ENCODE measurements at regions not wholly inside any gene's neighbourhood (a gene's known extent, or its start where the extent isn't known, plus 50 kb on each side); places are given as distances from the start of the nearest gene placed in this dataset.
"Not testable (repeated sequence)": the region's sequence is repeated elsewhere in the genome, so short reads cannot be mapped to it uniquely, and the experiment has no call there.

- no peak for TF ChIP-seq CTCF (IDR thresholded peaks at IDR 0.05; ENCODE audit: low read depth, low read length, missing control alignments)
- H3K4me3 ChIP-seq (ENCODE audit: low read depth, low read length), result no peak overlapping the region
- DNase-seq (ENCODE audit: low read depth), result no peak
Observed at GRCh38 chr4:100869276-100869675, 351.5 kb upstream of the EMCN start.

- H3K4me3 ChIP-seq (ENCODE audit: low read depth, low read length); DNase-seq (ENCODE audit: low read depth): not testable (repeated sequence)
Observed at GRCh38 chr4:100868281-100868680, 350.5 kb upstream of the EMCN start.

- DNase-seq (ENCODE audit: low read depth), result no peak
- TF ChIP-seq CTCF (IDR thresholded peaks at IDR 0.05; ENCODE audit: low read depth, low read length, missing control alignments), result no peak
- H3K4me3 ChIP-seq (ENCODE audit: low read depth, low read length), result no peak overlapping the region
Observed at GRCh38 chr4:100852326-100852725, 334.5 kb upstream of the EMCN start.

- TF ChIP-seq CTCF (IDR thresholded peaks at IDR 0.05; ENCODE audit: low read depth, low read length, missing control alignments), result no peak
- DNase-seq (ENCODE audit: low read depth), result no peak
Observed at GRCh38 chr4:100849319-100849718, 331.5 kb upstream of the EMCN start.

GRCh38 chr4:100848841-100849240 is 331.0 kb upstream of the EMCN start:
- no peak overlapping the region for H3K4me3 ChIP-seq (ENCODE audit: low read depth, low read length)
- TF ChIP-seq CTCF (IDR thresholded peaks at IDR 0.05; ENCODE audit: low read depth, low read length, missing control alignments), result peak; percentile 59
- DNase-seq (ENCODE audit: low read depth), result peak; percentile 12

More at GRCh38 chr4:100849319-100849718, 331.5 kb upstream of the EMCN start:
- H3K4me3 ChIP-seq (ENCODE audit: low read depth, low read length), result no peak overlapping the region

- no peak for DNase-seq (ENCODE audit: low read depth)
- TF ChIP-seq CTCF (IDR thresholded peaks at IDR 0.05; ENCODE audit: low read depth, low read length, missing control alignments), result no peak
- no peak overlapping the region for H3K4me3 ChIP-seq (ENCODE audit: low read depth, low read length)
Observed at GRCh38 chr4:100843910-100844309, 326.1 kb upstream of the EMCN start.

- no peak for DNase-seq (ENCODE audit: low read depth)
- no peak overlapping the region for H3K4me3 ChIP-seq (ENCODE audit: low read depth, low read length)
- TF ChIP-seq CTCF (IDR thresholded peaks at IDR 0.05; ENCODE audit: low read depth, low read length, missing control alignments), result no peak
Observed at GRCh38 chr4:100842856-100843255, 325.0 kb upstream of the EMCN start.

- no peak for DNase-seq (ENCODE audit: low read depth)
- no peak for TF ChIP-seq CTCF (IDR thresholded peaks at IDR 0.05; ENCODE audit: low read depth, low read length, missing control alignments)
- H3K4me3 ChIP-seq (ENCODE audit: low read depth, low read length), result no peak overlapping the region
Observed at GRCh38 chr4:100841911-100842310, 324.1 kb upstream of the EMCN start.

All from GM12864 (cell line).